KMS-11 (cell line): ENCODE measurements at regions not wholly inside any gene's neighbourhood (a gene's known extent, or its start where the extent isn't known, plus 50 kb on each side); places are given as distances from the start of the nearest gene placed in this dataset.
"Not testable (repeated sequence)": the region's sequence is repeated elsewhere in the genome, so short reads cannot be mapped to it uniquely, and the experiment has no call there.

Experiments
- H2AFZ ChIP-seq: fragments of 200-600 bp; sonication (generic); 2 replicates; pipeline ENCODE4 v1.6.1; 2016; ENCODE audit warnings: antibody characterized with exemption, mixed run types, low read depth
- H3K27ac ChIP-seq: fragments of 200-600 bp; sonication (generic); 2 replicates; pipeline ENCODE4 v1.6.1; 2016; ENCODE audit warnings: mild to moderate bottlenecking, mixed run types
- H3K27me3 ChIP-seq: fragments of 200-600 bp; sonication (generic); 2 replicates; pipeline ENCODE4 v1.6.1; 2017; ENCODE audit warnings: mild to moderate bottlenecking, low read depth, mixed run types, moderate library complexity; ENCODE audit not compliant: insufficient read depth
- H3K36me3 ChIP-seq: fragments of 200-600 bp; sonication (generic); 2 replicates; pipeline ENCODE4 v1.6.1; 2017; ENCODE audit warnings: mild to moderate bottlenecking, mixed run types; ENCODE audit not compliant: insufficient read depth
- H3K4me1 ChIP-seq: fragments of 200-600 bp; sonication (generic); 2 replicates; pipeline ENCODE4 v1.6.1; 2016; ENCODE audit warnings: mild to moderate bottlenecking, low read depth, mixed run types; ENCODE audit not compliant: poor library complexity, severe bottlenecking
- H3K4me2 ChIP-seq: fragments of 200-600 bp; sonication (generic); 2 replicates; pipeline ENCODE4 v1.7.0; 2016; ENCODE audit warnings: mild to moderate bottlenecking, mixed run types
- H3K4me3 ChIP-seq: fragments of 200-600 bp; sonication (generic); IDR thresholded peaks from 2 replicates; pipeline ENCODE4 v1.6.1; 2017; ENCODE audit warnings: low read depth, low read length, mixed read lengths; ENCODE audit not compliant: insufficient read depth
- H3K79me2 ChIP-seq: fragments of 200-600 bp; sonication (generic); 2 replicates; pipeline ENCODE4 v1.6.1; 2016; ENCODE audit warnings: low read depth, mixed run types; ENCODE audit not compliant: insufficient read depth
- H3K9ac ChIP-seq: fragments of 200-600 bp; sonication (generic); 2 replicates; pipeline ENCODE4 v1.6.1; 2016; ENCODE audit warnings: mild to moderate bottlenecking, mixed run types
- H4K20me1 ChIP-seq: fragments of 200-600 bp; sonication (generic); 2 replicates; pipeline ENCODE4 v1.6.1; 2016; ENCODE audit warnings: mild to moderate bottlenecking, mixed run types; ENCODE audit not compliant: insufficient read depth
- TF ChIP-seq, protein P1 (sequence below): fragments of 200-600 bp; sonication (generic); conservative IDR thresholded peaks from 2 replicates; pipeline ENCODE4 v1.6.1; 2017; ENCODE audit warnings: low read depth, mild to moderate bottlenecking, antibody characterized with exemption, low read length, moderate library complexity, mixed read lengths

DNA sequence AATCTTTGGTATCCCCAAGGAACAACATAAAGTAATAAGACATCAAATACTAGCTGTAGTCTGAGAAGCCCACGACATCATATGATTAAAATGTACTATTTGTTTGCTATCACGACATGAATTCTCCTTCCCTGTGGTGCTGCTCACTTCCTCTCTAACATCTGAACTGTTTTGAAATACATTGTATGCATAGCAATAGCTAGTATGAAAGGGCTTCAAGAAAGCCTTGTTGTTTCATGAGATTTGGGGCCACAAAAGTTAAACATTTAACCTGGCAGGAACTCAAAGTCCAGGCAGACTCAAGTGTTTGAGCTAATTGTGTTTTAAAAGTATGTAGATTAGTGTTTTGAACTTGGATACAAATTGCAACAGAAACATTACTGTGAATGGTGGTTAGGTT, 237.4 kb upstream of the PTGER4 start:
- Histone ChIP-seq H2AFZ (no peak overlapping the region), H3K4me3 (no peak overlapping the region), H3K4me2 (no peak overlapping the region), H3K27ac (no peak overlapping the region), H3K27me3 (no peaks in the 10 kb centered on the region), H3K9ac (no peak overlapping the region), H3K4me1 (peaks cover 12% of the 10 kb centered on the region), H3K79me2 (no peaks in the 10 kb centered on the region), H3K36me3 (no peaks in the 10 kb centered on the region), H4K20me1 (no peaks in the 10 kb centered on the region)
- TF ChIP-seq, protein P1, sequence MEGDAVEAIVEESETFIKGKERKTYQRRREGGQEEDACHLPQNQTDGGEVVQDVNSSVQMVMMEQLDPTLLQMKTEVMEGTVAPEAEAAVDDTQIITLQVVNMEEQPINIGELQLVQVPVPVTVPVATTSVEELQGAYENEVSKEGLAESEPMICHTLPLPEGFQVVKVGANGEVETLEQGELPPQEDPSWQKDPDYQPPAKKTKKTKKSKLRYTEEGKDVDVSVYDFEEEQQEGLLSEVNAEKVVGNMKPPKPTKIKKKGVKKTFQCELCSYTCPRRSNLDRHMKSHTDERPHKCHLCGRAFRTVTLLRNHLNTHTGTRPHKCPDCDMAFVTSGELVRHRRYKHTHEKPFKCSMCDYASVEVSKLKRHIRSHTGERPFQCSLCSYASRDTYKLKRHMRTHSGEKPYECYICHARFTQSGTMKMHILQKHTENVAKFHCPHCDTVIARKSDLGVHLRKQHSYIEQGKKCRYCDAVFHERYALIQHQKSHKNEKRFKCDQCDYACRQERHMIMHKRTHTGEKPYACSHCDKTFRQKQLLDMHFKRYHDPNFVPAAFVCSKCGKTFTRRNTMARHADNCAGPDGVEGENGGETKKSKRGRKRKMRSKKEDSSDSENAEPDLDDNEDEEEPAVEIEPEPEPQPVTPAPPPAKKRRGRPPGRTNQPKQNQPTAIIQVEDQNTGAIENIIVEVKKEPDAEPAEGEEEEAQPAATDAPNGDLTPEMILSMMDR: no peak

DNA sequence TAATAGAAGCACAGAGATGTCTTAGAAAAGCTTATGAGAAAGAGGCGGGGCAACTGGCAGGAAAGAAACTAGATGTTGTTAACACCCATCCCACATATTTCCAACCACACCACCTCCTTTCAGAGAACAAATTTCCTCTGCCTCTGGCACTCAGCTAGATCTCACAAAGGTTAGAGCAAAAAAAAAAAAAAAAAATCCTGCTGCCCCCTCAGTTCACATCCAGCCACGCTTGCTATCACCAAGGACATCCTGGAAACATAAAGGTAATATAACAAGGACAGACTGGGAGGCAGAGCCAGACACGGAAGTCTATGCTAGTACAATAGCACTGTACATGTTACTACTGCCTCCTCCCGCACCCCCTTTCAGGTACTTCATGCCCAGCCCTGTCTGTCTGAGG, 238.0 kb upstream of the PTGER4 start:
- Histone ChIP-seq H3K4me3 (no peak overlapping the region), H2AFZ (no peak overlapping the region), H3K27ac (no peak overlapping the region), H3K4me2 (no peak overlapping the region; the same call in 1 of the 2 replicates), H3K79me2 (no peaks in the 10 kb centered on the region), H3K9ac (no peak overlapping the region), H3K36me3 (no peaks in the 10 kb centered on the region), H3K27me3 (no peaks in the 10 kb centered on the region), H4K20me1 (no peaks in the 10 kb centered on the region), H3K4me1 (peaks cover 12% of the 10 kb centered on the region)
- TF ChIP-seq, protein P1: no peak

DNA sequence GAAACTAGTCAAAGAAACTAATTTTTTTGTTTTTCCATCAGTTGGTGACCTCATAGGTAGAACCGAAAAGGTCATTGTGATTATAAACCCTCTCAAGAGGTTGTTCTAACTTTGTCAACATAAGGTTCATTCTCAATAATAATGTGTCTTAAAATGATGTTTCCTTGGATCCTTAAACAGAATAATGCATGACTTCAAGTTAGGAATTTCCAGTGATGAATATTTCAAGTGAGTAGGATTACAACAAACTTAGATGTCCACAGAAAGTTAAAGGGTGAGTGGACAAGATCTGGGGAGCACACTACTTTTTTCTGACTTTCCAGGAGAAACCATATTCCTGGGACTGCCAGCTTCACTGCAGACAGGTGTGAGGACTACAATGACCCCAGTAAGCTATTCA, 239.0 kb upstream of the PTGER4 start:
- TF ChIP-seq, protein P1: no peak
- Histone ChIP-seq H3K79me2 (no peaks in the 10 kb centered on the region), H3K27me3 (no peaks in the 10 kb centered on the region), H3K9ac (no peak overlapping the region), H4K20me1 (no peaks in the 10 kb centered on the region), H3K4me3 (no peak overlapping the region), H3K4me2 (no peak overlapping the region), H3K4me1 (peaks cover 12% of the 10 kb centered on the region), H3K36me3 (no peaks in the 10 kb centered on the region), H2AFZ (no peak overlapping the region), H3K27ac (no peak overlapping the region)

DNA sequence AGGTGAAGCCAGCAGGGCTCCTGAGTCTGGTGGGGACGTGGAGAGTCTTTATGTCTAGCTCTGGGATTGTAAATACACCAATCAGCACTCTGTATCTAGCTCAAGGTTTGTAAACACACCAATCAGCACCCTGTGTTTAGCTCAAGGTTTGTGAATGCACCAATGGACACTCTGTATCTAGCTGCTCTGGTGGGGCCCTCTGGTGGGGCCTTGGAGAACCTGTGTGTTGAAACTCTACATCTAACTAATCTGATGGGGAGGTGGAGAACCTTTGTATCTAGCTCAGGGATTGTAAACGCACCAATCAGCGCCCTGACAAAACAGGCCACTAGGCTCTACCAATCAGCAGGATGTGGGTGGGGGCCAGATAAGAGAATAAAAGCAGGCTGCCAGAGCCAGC, 240.6 kb upstream of the PTGER4 start:
- not testable (repeated sequence) for H3K27me3 ChIP-seq, H2AFZ ChIP-seq, H3K27ac ChIP-seq, H3K4me3 ChIP-seq, H4K20me1 ChIP-seq, H3K79me2 ChIP-seq, H3K4me2 ChIP-seq, H3K36me3 ChIP-seq, H3K9ac ChIP-seq
- H3K4me1 ChIP-seq: peaks cover 12% of the 10 kb centered on the region

DNA sequence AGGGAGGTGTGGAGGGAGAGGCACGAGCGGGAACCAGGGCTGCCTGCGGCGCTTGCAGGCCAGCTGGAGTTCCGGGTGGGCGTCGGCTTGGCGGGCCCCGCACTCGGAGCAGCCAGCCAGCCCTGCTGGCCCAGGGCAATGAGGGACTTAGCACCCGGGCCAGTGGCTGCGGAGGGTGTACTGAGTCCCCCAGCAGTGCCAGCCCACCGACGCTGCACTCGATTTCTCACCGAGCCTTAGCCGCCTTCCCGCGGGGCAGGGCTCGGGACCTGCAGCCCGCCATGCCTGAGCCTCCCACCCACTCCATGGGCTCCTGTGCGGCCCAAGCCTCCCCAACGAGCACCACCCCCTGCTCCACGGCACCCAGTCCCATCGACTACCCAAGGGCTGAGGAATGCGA, 241.1 kb upstream of the PTGER4 start:
- H3K4me2 ChIP-seq, H2AFZ ChIP-seq, H3K27me3 ChIP-seq, H4K20me1 ChIP-seq, H3K36me3 ChIP-seq, H3K4me3 ChIP-seq, H3K27ac ChIP-seq, H3K9ac ChIP-seq, H3K79me2 ChIP-seq: not testable (repeated sequence)
- peaks cover 12% of the 10 kb centered on the region for H3K4me1 ChIP-seq
